ENCODE measurements at regions not wholly inside any gene's neighbourhood (a gene's known extent, or its start where the extent isn't known, plus 50 kb on each side); places are given as distances from the start of the nearest gene placed in this dataset.

- TF ChIP-seq CTCF (conservative IDR thresholded peaks at IDR 0.05 in 1 of 2, IDR thresholded peaks at IDR 0.05 in 1 of 2; ENCODE audit: low read depth in 1 of 2, low read length in 2 of 2) (no peak), EZH2 (IDR thresholded peaks at IDR 0.05; ENCODE audit: low read length, missing control alignments) (no peak)
Observed at GRCh38 chr1:212495766-212496494, 63.2 kb downstream of the NENF start.

Measured in fibroblast of lung (primary cell).